Colonic mucosa (tissue), 4 donors: ENCODE measurements at regions not wholly inside any gene's neighbourhood (a gene's known extent, or its start where the extent isn't known, plus 50 kb on each side); places are given as distances from the start of the nearest gene placed in this dataset.

Experiments
- DNase-seq: peaks from one replicate; pipeline ENCODE4 v3.0.0-alpha.2; 2020
- H3K27ac ChIP-seq: fragments of 200-600 bp; one replicate; pipeline ENCODE4 v1.8.0; 2021
- H3K27me3 ChIP-seq: fragments of 200-600 bp; one replicate; pipeline ENCODE4 v1.8.0; 2021
- H3K36me3 ChIP-seq: fragments of 200-600 bp; one replicate; pipeline ENCODE4 v1.8.0; 2021
- H3K4me1 ChIP-seq: fragments of 200-600 bp; one replicate; pipeline ENCODE4 v1.8.0; 2021; ENCODE audit warnings: mild to moderate bottlenecking
- H3K4me3 ChIP-seq: fragments of 200-600 bp; one replicate; pipeline ENCODE4 v1.8.0; 2021
- H3K9ac ChIP-seq, 2 donors: one replicate each; pipeline ENCODE4 v1.7.0; 2013; ENCODE audit warnings: control low read depth in 2 of 2, low read depth in 2 of 2, low read length in 2 of 2
- H3K9me3 ChIP-seq: fragments of 200-600 bp; one replicate; pipeline ENCODE4 v1.8.0; 2021
- intact Hi-C: fragments of 100-400 bp; cut with DNase I; formaldehyde crosslinking; loops from one replicate; pipeline ENCODE4 v1.14.1; 2022
- TF ChIP-seq, protein P1 (sequence below): fragments of 200-600 bp; IDR thresholded peaks from one replicate; pipeline ENCODE4 v1.8.0; 2022; ENCODE audit warnings: antibody characterized with exemption, mild to moderate bottlenecking
- donor health status: healthy.
- donor health status: DM: no; HTN: no; CAD: no.
- donor health status: DM: no; HTN: no; CAD: no.

DNA sequence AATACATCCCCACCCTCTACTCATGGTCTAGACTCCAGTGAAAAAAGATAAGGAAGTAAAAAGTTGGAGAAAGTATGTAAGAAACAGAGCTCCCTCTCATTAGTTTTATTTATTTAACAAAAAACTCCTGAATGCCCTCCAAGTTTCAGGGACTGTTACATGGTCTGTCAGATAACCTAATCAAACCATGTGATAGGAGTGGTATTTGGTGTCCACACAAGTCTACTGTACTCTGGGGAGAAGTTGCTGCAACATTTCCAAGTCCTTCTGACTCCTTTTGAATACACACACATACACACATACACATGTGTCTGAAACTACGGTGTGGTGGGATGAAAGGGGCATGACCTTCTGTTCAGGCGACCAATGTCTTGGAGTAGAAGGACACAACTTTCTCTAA lies 320.0 kb downstream of the ADGRG6 start:
- intact Hi-C loops, result no loop called here
- TF ChIP-seq, protein P1, sequence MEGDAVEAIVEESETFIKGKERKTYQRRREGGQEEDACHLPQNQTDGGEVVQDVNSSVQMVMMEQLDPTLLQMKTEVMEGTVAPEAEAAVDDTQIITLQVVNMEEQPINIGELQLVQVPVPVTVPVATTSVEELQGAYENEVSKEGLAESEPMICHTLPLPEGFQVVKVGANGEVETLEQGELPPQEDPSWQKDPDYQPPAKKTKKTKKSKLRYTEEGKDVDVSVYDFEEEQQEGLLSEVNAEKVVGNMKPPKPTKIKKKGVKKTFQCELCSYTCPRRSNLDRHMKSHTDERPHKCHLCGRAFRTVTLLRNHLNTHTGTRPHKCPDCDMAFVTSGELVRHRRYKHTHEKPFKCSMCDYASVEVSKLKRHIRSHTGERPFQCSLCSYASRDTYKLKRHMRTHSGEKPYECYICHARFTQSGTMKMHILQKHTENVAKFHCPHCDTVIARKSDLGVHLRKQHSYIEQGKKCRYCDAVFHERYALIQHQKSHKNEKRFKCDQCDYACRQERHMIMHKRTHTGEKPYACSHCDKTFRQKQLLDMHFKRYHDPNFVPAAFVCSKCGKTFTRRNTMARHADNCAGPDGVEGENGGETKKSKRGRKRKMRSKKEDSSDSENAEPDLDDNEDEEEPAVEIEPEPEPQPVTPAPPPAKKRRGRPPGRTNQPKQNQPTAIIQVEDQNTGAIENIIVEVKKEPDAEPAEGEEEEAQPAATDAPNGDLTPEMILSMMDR, result no peak
- Histone ChIP-seq H3K9ac (no peak overlapping the region), H3K36me3 (no peaks in the 10 kb centered on the region), H3K27ac (no peak overlapping the region), H3K4me1 (no peaks in the 10 kb centered on the region), H3K9me3 (no peaks in the 10 kb centered on the region), H3K27me3 (no peaks in the 10 kb centered on the region), H3K4me3 (no peak overlapping the region)
- DNase-seq, result no peak

DNA sequence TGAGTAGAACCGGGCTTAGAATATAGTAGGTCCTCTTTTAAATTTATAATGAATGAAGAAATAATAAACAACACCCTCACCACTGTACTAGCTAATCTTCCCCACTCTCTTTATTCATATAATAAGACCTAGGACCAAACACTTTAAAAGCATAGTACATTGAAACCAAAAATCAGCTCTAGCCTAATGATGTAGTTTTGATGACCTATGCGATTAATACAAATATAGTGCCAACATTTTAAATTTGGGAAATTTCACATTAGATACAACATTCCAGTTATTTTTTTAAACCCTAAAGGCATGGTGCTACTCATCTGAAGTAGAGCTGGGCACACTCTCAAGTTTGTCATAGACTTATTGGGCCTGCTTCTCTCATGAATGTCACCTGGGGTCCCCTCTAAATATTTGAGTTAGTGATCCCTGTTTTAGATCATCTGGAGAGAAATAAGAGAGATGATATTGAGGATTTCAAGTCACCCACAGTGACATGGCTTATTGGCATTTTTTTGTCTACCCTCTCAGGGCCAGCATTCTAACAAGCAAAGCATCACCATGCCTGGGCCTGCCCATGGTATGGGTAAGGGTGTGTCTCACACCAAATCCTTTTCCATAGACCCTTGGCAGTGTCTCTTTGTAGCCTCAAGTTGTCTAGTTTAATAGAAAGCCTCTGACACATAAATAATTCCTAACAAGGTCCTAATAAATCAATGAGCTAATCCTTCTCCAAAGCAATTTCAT lies 319.8 kb downstream of the HIVEP2 start:
- Histone ChIP-seq H3K27me3 (no peaks in the 10 kb centered on the region), H3K4me3 (no peak overlapping the region), H3K9me3 (no peaks in the 10 kb centered on the region), H3K9ac (no peak overlapping the region), H3K36me3 (no peaks in the 10 kb centered on the region), H3K27ac (no peak overlapping the region), H3K4me1 (no peaks in the 10 kb centered on the region)
- intact Hi-C loops, result no loop called here
- no peak for DNase-seq
- TF ChIP-seq, protein P1, result no peak

GRCh38 chr6:142627474-142627873 lies 317.5 kb downstream of the HIVEP2 start:
- Histone ChIP-seq H3K4me1 (no peaks in the 10 kb centered on the region), H3K27me3 (no peaks in the 10 kb centered on the region), H3K27ac (no peak overlapping the region), H3K36me3 (no peaks in the 10 kb centered on the region), H3K4me3 (no peak overlapping the region), H3K9me3 (no peaks in the 10 kb centered on the region), H3K9ac (no peak overlapping the region)
- TF ChIP-seq, protein P1, result no peak
- intact Hi-C loops, result no loop called here
- DNase-seq, result no peak

- intact Hi-C loops, result no loop called here
- H3K36me3 ChIP-seq, result no peaks in the 10 kb centered on the region
- no peaks in the 10 kb centered on the region for H3K9me3 ChIP-seq
- TF ChIP-seq, protein P1, result no peak
- no peak overlapping the region for H3K27ac ChIP-seq
- no peak overlapping the region for H3K9ac ChIP-seq
- no peak for DNase-seq
- no peaks in the 10 kb centered on the region for H3K4me1 ChIP-seq
- no peak overlapping the region for H3K4me3 ChIP-seq
- H3K27me3 ChIP-seq, result no peaks in the 10 kb centered on the region
Measured at GRCh38 chr6:142631517-142632385, 313.2 kb downstream of the HIVEP2 start.

DNA sequence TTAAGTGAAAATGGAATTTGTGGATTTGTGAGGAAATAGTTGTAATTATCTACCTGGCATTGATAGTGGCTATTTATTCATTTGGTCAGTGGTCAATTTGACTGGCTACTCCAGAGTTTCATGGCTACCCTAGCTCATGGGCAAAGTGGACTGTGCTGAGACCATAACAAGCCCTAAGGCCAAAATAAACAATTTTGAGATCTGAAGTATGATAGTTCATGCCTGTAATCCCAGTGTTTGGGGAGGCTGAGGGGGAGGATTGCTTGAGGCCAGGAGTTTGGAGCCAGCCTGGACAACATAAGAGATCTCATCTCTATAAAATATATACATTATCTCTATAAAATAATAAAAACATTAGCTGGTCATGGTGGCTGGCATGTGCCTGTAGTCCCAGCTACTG lies 311.7 kb downstream of the HIVEP2 start:
- TF ChIP-seq, protein P1, result no peak
- Histone ChIP-seq H3K4me3 (no peak overlapping the region), H3K4me1 (no peaks in the 10 kb centered on the region), H3K9ac (no peak overlapping the region), H3K9me3 (no peaks in the 10 kb centered on the region), H3K27me3 (no peaks in the 10 kb centered on the region), H3K36me3 (no peaks in the 10 kb centered on the region), H3K27ac (no peak overlapping the region)
- intact Hi-C loops, result no loop called here
- no peak for DNase-seq
